ENCODE measurements at regions not wholly inside any gene's neighbourhood (a gene's known extent, or its start where the extent isn't known, plus 50 kb on each side); places are given as distances from the start of the nearest gene placed in this dataset.

DNA sequence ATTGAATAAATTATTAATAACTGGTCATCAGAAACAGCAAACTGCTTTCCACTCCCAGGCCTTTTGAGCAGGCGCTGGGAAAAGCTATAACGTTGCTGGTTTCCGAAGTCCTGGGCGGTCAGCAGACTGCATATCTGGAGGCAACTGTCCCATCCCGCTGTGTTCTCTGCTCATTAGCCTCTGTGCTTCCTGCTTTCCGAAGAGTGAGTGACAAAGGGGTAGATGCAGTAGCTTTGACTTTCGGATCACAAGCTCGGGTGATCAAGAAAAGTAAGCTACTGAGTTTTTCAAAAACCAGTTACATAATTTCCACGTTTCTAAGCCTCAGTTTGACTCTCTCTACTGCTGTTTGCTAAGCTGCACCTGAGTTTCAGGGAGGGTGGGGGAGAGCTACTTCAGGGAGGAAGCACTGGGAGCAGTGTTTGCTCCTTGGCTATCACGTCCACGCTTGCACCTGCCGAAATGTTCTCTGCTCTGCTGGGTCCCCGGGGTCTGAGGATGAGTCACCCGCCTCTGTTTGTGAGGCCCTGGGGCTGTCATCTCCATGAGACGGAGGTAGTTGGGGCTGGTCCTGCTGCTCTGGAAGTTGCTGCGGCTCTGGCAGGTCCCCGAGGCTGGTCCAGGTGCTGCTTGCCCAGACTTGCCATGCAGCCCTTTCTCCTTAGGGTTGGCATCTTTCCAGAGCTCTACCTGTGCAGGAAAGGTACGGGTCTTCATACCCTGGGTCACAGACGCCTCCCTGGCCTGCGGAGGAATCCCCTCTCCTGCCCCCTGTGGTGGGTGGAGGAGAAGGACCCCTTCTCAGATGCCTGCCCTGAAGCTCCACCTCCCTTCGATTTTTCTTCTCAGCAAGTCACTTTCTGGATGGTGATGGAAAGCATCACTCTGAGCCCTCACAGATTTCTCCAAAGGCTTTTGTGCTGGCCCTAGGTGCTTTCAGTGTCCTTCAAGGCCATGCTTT is 220.0 kb downstream of the QKI start:
- TF ChIP-seq, protein P1, sequence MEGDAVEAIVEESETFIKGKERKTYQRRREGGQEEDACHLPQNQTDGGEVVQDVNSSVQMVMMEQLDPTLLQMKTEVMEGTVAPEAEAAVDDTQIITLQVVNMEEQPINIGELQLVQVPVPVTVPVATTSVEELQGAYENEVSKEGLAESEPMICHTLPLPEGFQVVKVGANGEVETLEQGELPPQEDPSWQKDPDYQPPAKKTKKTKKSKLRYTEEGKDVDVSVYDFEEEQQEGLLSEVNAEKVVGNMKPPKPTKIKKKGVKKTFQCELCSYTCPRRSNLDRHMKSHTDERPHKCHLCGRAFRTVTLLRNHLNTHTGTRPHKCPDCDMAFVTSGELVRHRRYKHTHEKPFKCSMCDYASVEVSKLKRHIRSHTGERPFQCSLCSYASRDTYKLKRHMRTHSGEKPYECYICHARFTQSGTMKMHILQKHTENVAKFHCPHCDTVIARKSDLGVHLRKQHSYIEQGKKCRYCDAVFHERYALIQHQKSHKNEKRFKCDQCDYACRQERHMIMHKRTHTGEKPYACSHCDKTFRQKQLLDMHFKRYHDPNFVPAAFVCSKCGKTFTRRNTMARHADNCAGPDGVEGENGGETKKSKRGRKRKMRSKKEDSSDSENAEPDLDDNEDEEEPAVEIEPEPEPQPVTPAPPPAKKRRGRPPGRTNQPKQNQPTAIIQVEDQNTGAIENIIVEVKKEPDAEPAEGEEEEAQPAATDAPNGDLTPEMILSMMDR (optimal IDR thresholded peaks at IDR 0.05 in 1 of 3, IDR thresholded peaks at IDR 0.05 in 1 of 3, conservative IDR thresholded peaks at IDR 0.05 in 1 of 3; ENCODE audit: extremely low read depth in 1 of 3, insufficient read depth in 2 of 3, low read length in 3 of 3) = no peak
- TF ChIP-seq EZH2 (IDR thresholded peaks at IDR 0.05; ENCODE audit: low read length) = no peak

All from keratinocyte (primary cell).